Forelimb muscle (tissue), 1 donor: ENCODE measurements at regions not wholly inside any gene's neighbourhood (a gene's known extent, or its start where the extent isn't known, plus 50 kb on each side); places are given as distances from the start of the nearest gene placed in this dataset.
"Not testable (repeated sequence)": the region's sequence is repeated elsewhere in the genome, so short reads cannot be mapped to it uniquely, and the experiment has no call there.

Experiments used
- DNase-seq: peaks from one replicate; pipeline ENCODE4 v3.0.0-alpha.2; 2013; ENCODE audit warnings: low read depth

DNA sequence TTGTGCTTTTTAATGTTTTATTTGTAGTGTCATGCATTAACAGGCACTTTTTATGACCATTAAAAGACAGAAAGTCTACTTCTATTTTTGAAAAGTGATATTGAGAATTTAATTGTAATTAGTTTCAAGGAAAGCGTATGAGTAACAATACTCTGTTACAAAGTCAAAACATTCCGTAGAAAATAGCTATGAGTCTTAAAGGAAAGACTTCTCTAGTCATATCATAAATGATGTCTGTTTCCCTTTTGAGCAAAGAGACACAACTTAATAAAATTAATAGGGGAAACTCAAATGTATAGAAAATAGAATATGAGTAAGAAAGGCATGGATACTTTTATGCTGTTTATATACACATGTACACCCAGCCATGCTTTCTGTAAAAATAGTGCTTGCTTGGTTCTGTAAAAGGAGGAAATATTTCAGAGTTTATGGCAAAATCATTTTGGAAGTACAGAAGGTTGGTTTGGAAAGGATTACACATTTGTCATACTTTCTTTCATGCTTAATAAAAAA is 107.8 kb upstream of the AHI1 start:
- DNase-seq, result no peak

DNA sequence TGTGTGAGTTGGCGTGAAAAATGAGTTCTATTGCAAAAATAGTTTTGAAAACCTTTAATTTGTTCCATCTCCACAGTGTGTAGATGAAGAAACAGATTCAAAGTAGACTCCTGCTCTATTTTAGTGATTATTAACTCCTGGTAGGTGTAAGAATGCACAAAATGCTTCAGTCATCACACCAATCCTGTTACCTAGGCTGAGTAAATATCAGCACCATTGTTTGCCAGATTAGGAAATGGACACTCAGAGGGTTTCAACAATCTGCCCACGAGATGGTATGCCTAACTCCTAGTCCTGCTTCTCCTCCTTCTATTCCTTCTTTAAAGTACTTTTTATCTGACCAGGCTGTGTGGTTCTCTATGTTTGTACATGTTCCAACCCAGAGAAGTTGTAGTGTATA is 108.9 kb upstream of the AHI1 start:
- DNase-seq, result no peak

DNA sequence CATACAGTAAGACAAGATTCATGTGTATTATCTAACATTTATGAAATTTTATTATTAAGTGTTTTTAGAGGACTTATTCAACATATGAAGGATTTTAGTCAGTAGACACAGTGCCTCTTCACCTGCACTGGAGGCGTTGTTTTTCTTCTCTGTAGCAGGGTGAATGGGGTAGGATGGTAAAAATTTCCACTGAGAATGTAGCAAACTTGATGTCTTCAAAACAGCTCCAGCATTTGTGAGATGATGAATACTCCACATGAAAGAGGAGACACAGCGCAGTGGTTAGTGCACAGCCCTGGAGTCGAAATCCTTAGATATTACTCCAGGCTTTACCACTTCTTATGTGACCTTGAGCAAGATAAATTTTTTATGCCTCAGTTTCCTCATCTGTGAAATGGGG is 110.5 kb upstream of the AHI1 start:
- no peak for DNase-seq

DNA sequence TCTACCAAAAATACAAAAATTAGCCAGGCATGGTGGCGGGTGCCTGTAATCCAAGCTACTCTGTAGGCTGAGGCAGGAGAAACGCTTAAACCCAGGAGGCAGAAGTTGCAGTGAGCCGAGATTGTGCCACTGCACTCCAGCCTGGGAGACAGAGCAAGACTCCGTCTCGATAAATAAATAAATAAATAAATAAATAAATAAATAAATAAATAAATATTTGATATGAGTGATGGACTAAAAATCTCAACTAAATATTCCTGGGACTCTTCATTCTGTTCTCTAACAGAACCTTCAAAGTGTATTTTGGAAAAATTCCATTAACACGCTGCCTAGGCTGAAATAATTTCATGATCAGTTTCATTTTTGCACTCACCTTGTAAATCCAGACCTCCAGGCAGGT is 112.7 kb upstream of the AHI1 start:
- DNase-seq, result not testable (repeated sequence)

DNA sequence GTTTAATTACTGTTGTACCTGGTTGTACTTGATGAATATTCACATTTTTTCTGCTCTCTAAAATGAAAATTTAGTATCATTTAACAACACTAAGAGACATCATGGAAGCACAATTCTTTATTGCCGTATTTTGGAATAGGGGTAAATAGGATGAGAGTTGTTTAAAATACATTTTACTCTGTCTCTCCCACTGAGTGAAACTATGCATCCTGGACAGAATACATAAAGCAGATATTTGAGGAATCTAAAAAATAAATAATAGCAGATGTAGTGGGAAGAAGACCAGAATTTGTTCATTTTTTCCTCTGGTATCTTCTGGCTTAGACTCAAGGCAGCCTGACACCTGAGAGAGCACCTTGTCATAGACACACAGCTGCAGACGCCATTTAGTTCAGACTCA is 119.1 kb upstream of the AHI1 start:
- no peak for DNase-seq

DNA sequence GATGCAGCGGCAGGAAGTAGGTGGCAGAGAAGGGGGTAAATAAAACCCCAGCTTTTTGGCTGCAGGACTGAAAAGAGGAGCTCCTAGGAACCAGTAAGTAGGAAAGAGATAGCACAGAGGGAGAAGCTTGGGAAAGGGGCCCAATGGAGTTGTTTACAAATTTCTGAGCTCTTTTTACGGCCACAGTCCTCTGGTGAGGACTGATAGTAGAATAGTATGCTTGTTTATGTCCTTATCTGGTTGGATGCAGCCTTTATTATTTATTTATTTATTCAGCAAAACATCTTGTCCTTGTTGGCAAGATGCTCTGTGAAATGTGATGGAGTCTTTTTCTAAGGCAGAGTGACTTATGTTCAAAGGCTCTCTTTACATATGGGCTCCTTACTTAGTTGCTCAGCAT is 119.7 kb upstream of the AHI1 start:
- DNase-seq, result no peak

DNA sequence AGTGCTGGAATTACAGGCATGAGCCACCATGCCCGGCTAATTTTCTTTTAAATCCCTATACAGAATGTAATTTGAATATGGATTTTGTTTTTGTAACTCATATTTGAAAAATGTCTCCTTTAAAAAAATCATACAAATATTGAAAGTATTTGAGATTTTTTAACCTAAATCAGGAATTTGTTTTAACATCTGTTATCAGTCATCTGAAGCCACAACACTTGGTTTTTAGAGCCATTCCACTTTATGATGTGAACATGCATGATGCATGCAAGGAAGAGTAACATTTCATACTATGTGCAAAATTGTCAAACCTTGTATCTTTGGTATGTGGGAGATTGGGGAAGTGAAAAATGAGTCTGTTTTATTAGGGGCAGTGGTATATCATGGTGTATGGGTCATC is 124.5 kb upstream of the AHI1 start:
- no peak for DNase-seq

DNA sequence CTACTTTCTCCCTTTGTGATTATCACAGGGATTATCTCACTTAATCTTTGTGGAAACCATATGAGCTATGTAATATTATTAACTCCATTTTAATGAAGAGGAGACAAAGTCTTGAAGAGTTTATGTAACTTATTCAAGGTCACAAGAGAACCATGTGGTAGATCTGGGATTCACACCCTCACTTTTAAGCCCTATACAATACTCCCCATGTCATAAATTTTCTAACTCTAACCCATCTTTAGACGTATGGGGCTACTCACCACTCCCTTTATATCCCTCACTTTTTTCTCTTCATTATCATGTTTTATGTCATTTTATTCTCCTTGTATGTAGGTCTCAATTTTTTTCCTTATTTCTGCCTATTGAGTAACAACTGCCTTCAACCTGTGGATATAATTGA is 126.4 kb upstream of the AHI1 start:
- DNase-seq, result no peak

DNA sequence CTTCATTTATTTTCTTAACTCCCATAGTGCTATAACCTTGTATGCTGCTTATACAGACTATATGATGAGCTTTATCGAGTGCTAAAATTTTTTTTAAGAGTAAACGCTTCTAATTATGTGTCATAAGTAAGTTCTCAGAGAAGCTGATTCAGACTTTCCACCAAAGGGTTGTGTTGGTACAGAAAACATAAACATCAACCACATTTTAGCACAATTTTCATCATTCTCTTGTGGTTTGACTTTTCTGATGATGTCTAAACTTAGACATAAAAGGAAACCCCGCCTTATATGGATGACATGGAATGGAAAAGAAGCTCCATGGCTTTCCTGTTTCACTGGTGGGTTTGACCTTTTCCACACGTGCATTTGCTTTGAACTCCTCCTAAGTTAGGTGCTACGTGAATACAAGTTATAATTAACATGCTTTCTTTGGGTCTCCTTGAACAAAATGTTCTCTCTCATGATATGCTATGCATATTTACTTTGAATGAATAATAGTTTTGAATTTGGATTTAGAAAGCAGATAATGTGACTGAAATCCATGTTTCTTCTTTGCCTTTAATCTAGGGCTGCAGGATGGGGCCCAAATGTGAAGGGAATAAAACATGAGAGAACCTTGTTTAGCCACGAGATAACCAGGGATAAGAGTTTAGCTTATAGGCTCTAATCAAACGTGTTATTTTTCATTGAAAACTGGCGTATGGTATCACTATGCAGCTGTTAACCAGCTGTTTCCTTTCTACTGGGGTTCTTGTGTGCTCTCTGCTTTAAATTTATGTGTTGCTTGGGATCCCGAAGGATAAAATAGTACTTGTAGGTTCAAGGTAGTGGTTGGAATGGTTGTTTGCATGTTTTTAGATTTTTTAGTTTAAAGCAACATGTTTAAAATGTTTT is 127.1 kb upstream of the AHI1 start:
- DNase-seq, result no peak

DNA sequence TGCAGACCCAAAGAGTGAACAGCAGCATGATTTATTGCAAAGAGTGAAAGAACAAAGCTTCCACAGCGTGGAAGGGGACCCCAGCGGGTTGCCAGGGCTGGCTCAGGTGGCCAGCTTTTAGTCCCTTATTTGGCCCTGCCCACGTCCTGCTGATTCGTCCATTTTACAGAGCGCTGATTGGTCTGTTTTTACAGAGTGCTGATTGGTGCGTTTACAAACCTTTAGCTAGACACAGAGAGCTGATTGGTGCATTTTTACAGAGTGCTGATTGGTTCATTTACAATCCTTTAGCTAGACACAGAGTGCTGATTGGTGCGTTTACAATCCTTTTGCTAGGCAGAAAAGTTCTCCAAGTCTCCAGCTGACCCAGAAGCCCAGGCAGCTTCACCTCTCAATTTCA is 128.5 kb upstream of the AHI1 start:
- DNase-seq, result not testable (repeated sequence)

DNA sequence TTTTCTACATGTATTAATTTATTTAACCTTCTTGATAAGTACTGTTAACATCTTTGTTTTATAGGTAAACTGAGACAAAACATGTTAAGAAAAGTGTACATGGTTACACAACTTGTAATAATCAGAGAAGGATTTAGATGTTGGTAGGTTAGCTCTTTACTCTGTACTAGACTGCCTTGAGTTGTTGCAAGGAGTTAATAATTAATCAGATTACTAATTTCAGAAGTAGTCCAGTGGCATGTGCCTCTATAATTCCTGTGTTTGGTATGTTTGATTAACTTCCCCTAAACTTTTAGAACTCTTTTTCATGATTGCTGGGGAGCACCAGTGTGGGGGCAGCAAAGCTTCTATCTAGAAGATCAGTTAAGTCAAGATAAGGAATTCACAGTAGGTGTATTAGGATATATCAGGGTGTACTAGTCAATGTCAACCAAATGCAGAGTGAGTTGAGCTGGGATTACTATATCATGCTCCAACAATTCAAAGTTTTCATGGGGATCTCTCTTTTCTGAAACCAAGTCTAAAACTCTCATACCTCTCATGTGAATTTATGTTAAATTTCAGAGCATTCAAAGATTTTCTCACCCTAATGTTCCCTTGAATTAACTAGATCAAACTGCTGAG is 129.7 kb upstream of the AHI1 start:
- no peak for DNase-seq

DNA sequence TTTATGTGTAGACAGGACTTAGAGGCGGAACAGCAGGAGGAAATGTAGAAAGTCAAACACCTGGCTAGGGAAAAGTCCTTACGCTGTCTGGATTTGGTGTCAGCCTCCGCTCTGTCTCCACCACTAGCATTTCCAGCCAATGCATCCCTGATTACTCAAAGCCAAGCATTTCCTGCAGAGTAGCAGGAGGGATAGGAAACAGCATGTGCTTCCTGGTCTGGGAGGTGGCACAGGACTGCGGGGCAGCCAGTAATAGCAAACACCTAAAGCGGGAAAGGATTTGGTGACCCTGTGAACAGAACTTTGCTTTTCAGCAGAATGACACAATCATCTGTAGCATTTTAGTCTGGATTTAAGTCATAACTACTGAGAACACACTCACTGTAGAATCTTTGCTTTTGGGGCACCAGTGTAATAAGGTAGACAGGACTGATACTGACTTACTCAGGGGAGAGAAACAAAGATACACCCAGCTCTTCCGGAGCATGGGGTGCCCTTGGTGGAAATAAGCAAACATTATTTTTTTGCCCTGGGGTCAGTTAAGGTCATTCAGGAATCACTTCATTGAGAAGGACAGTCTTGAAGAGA is 133.3 kb upstream of the AHI1 start:
- no peak for DNase-seq

DNA sequence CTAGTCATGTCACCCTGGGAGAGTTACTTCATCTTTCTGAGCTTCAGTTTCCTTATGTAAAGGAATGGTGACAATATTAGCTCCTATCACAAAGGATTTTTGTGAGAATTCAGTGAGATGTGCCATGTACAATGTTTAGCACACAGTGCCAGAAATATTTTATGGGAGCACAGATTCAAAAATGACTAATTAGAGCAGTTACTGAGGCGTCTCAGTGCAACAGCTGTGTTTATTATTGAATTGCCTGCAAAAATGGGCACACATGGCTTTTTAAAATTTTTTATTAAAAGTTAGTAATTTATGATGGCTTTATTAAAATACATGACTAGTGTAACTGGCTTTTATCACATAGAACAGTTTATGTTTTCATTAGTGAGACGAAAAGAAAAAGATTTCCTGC is 134.3 kb upstream of the AHI1 start:
- no peak for DNase-seq

DNA sequence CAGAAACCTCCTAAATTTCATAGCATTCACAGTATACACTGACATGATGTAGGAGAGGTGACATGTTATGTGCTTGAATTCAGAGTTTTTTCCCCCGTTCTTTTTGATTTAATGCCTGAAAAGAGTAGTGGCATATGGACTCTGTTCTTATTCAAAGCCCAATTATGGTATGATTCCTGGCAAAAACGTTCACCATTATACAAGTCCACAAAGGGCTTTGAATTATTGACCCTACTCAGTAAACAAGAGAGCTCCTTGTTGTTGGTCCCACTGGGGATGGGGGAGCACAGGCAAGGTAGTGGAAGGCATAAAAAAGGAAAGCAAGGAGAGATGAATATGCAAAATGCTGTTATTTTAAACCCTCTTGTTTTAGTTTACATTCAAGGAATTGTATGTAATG is 136.0 kb upstream of the AHI1 start:
- no peak for DNase-seq

DNA sequence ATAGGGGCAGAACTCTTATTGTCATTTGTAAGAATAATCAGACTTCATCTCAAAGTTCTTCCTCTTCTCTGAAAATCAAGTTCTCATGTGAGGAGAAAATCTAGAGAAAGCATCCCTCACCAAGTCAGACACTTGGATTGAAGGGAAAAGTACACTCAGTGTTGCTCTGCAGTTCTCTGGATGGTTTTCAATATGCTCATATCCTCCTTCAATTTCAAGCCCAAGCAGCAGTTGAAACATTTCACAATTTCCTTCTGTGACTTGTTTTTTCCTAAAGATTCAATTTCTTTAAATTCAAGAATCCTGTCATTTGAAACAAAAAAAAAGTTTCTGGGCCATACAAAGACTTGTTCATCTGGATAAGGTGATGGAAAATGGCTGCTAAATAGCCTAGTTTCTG is 140.2 kb upstream of the AHI1 start:
- no peak for DNase-seq

DNA sequence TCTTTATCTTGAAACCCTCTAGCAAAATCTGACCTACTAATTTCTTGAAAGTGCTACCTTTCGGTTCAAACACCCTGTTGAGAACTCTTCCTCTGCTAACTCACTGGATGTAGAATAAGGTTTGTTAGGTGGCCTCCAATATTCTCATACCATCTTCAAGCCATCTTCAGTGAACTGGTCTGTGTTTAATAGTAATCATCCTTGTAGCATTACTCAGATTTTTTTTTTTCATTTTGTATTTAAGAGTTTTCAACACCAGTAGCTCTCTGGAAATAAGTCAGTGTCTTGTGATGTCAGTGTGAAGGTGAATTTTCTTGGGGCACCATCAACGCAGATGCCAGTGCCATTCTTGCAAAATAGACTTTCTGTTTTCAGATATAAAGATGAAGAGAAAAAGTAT is 140.6 kb upstream of the AHI1 start:
- DNase-seq, result no peak

DNA sequence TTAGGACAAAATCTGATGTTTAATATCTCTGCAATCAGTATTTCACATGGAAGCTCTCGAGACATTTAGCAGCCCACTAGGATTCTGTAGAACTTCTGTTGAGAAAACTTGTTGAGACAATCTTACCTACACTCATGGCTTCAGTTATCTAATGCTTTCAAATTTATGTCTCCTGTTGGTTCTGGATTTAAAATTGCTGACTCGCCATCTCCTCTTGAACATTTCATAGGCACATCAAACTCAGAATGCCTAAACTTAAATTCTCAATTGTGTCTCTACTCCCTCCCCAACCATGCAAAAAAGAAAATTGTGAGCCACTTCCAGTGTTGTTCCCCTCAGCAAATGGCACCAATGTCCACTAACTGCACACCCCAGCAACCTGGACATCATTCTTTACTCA is 142.5 kb upstream of the AHI1 start:
- DNase-seq, result no peak

DNA sequence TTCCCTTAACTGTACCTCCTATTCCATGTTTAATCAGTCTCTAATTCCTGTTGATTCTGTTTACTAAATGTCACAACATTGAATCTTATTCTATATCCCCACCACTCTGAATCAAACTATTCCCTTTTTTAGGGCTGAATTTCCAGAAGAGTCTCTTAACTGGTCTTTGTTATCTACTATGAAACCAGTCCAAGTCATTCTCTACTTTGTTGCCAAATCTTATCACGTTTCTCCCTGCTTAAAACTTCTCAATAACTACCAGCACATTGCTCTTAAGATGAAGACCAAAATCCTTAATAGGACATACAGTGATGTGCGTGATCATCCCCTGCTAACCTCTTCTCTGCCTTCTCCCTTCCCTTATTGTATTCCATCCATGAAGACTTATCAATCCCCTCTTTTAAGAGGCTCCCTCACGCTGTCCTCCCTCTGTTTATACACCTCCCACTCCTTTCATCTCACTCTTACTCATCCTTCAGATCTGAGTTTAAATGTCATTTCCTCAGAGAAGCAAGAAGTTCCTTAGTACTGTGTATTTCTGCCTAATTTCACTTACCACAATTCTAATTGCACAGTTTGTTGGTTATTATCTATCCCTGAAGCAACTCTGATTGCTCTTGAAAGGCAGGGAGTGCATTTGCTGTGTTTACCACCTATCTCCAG is 143.0 kb upstream of the AHI1 start:
- DNase-seq, result no peak

DNA sequence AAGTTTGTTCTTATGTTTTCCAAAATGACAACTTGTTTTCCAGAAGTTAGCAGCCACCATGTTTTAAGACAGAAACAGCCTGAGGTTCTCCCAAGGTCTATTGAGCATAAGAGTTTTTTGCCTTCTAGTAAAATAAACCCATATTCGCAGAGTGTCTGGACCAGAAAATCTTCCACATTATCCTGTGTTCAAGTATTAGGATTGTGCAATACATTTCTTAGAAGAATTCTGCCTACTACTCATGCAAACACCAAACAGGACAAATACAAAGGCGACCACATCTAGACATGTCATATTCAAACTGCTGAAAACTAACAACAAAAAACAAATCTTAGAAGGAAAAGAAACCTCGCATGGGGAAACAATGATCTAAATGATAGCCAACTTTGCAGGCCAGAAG is 145.4 kb upstream of the AHI1 start:
- DNase-seq, result no peak

DNA sequence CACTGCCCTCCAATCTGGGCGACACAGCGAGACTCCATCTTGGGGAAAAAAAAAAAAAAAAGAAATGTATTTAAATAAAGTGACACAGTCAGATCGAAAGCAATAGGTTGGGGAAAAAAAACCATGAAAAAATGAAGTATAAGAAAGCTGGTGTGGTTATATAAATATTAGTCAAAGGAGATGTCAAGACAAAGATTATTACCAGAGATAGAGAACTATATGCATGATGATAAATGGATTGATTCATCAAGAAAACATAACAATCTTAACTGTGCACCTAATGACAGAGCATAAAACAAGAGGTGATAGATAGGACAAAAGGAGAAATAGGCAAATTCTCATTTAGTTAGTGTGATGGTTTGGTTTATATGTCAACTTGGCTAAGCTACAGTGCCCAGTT is 146.9 kb upstream of the AHI1 start:
- DNase-seq, result no peak

DNA sequence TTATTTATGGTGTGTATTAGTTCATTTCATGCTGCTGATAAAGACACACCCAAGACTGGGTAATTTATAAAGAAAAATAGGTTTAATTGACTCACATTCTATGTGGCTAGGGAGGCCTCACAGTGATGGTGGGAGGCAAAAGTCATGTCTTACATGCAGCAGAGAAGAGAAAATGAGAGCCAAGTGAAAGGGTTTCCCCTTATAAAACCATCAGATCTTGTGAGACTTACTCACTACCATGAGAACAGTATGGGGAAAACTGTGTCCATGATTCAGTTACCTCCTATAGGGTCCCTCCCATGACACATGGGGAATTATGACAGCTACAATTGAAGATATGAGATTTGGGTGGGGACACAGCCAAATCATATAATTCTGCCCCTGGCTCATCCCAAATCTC is 150.0 kb upstream of the AHI1 start:
- DNase-seq, result no peak

DNA sequence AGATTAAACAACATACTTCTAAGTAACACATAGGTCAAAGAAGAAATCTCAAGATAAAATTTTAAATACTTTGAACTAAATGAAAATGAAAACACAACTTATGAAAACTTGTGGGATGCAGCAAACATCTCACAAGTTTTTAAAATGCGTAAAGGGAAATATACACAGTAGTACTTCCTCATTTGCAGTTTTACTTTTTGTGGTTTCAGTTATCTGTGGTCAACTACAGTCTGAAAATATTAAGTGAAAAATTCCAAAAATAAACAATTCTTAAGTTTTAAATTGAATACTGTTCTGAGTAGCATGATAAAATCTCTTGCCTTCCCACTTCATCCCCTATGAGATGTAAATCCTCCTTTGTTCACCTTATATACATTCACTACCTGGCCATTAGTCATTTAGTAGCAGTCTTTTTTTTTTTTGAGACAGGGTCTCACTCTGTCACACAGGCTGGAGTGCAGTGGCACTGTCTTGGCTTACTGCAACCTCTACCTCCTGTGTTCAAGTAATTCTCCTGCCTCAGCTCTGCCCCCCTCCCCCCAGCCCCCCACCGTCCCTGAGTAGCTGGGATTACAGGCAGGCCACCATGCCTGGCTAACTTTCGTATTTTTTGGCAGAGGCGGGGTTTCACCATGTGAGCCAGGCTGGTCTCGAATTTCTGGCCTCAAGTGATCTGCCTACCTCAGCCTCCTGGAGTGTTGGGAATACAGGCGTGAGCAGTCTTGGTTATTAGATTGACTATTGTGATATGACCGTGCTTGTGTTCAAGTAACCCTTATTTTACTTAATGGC is 154.6 kb upstream of the AHI1 start:
- no peak for DNase-seq
